ENCODE measurements at regions not wholly inside any gene's neighbourhood (a gene's known extent, or its start where the extent isn't known, plus 50 kb on each side); places are given as distances from the start of the nearest gene placed in this dataset.

DNA sequence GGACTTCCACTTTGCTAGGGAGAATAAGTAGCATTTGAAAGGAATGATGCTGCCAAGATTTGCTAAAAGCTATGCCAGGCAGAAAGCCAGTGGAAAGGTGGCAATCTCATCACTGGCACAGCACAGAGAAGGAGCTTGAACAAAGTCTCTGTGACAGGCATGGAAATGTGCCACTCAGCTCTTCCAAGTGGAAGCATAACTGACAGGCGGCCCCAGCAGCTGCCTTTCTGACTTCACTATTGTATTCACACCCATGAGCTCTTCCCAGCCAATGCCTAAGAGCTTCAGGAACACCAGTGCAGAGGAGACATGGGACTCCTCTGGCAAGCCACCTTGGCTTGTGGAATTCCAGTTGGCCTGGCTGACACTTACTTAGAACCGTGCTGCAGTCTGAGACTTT lies 134.6 kb upstream of the REG3G start:
- H3K4me1 ChIP-seq (ENCODE audit: control insufficient read depth in 2 of 3, insufficient read depth in 2 of 3, low read depth in 1 of 3, low read length in 3 of 3): no peaks in the 10 kb centered on the region
- no peaks in the 10 kb centered on the region for H3K9me3 ChIP-seq (ENCODE audit: control insufficient read depth in 2 of 3, insufficient read depth in 1 of 3, low read length in 3 of 3)
- no peak for DNase-seq
- H3K9ac ChIP-seq (ENCODE audit: low read length in 3 of 3): no peak overlapping the region
- no peak for FAIRE-seq
- no peaks in the 10 kb centered on the region for H3K36me3 ChIP-seq (ENCODE audit: control insufficient read depth in 2 of 3, insufficient read depth in 3 of 3, low read length in 3 of 3)
- H3K4me3 ChIP-seq (ENCODE audit: low read length in 3 of 3): no peak overlapping the region
- TF ChIP-seq, protein P1, sequence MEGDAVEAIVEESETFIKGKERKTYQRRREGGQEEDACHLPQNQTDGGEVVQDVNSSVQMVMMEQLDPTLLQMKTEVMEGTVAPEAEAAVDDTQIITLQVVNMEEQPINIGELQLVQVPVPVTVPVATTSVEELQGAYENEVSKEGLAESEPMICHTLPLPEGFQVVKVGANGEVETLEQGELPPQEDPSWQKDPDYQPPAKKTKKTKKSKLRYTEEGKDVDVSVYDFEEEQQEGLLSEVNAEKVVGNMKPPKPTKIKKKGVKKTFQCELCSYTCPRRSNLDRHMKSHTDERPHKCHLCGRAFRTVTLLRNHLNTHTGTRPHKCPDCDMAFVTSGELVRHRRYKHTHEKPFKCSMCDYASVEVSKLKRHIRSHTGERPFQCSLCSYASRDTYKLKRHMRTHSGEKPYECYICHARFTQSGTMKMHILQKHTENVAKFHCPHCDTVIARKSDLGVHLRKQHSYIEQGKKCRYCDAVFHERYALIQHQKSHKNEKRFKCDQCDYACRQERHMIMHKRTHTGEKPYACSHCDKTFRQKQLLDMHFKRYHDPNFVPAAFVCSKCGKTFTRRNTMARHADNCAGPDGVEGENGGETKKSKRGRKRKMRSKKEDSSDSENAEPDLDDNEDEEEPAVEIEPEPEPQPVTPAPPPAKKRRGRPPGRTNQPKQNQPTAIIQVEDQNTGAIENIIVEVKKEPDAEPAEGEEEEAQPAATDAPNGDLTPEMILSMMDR (IDR thresholded peaks at IDR 0.05; ENCODE audit: borderline replicate concordance, extremely low read depth, insufficient read depth): no peak
- no peak overlapping the region for H3K27ac ChIP-seq (ENCODE audit: low read depth in 2 of 2, low read length in 2 of 2)
- H3K27me3 ChIP-seq (ENCODE audit: control insufficient read depth, insufficient read depth, low read length): no peaks in the 10 kb centered on the region
- intact Hi-C loops (cut with DNase I): no loop called here

DNA sequence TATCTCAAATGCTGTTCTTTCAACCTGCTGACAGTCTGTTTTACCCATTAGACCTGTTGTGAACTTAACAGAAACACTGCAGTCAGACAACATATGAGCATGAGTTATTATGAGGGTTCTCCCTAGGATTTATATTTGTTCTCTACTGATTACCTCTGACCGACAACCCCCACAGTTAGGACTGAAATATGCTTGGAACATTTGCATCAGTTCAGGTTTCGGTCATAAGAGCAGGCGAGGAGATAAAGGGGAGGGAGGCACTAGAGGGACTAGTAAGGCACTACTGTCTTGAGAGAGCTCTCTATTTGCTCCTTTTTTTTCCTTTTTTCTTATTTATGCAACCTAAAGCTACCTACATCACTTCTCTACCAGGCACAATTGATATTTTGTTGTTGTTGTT lies 133.2 kb upstream of the REG3G start:
- FAIRE-seq: no peak
- TF ChIP-seq, protein P1 (IDR thresholded peaks at IDR 0.05; ENCODE audit: borderline replicate concordance, extremely low read depth, insufficient read depth): no peak
- H3K4me3 ChIP-seq (ENCODE audit: low read length in 3 of 3): no peak overlapping the region
- H3K9ac ChIP-seq (ENCODE audit: low read length in 3 of 3): no peak overlapping the region
- H3K27me3 ChIP-seq (ENCODE audit: control insufficient read depth, insufficient read depth, low read length): no peaks in the 10 kb centered on the region
- DNase-seq: no peak
- H3K9me3 ChIP-seq (ENCODE audit: control insufficient read depth in 2 of 3, insufficient read depth in 1 of 3, low read length in 3 of 3): no peaks in the 10 kb centered on the region
- no peak overlapping the region for H3K27ac ChIP-seq (ENCODE audit: low read depth in 2 of 2, low read length in 2 of 2)
- intact Hi-C loops (cut with DNase I): no loop called here
- H3K4me1 ChIP-seq (ENCODE audit: control insufficient read depth in 2 of 3, insufficient read depth in 2 of 3, low read depth in 1 of 3, low read length in 3 of 3): no peaks in the 10 kb centered on the region
- no peaks in the 10 kb centered on the region for H3K36me3 ChIP-seq (ENCODE audit: control insufficient read depth in 2 of 3, insufficient read depth in 3 of 3, low read length in 3 of 3)

GRCh38 chr2:78895022-78895421 lies 130.5 kb upstream of the REG3G start:
- Histone ChIP-seq H3K4me1 (ENCODE audit: control insufficient read depth in 2 of 3, insufficient read depth in 2 of 3, low read depth in 1 of 3, low read length in 3 of 3) (no peaks in the 10 kb centered on the region), H3K9me3 (ENCODE audit: control insufficient read depth in 2 of 3, insufficient read depth in 1 of 3, low read length in 3 of 3) (no peaks in the 10 kb centered on the region), H3K27me3 (ENCODE audit: control insufficient read depth, insufficient read depth, low read length) (no peaks in the 10 kb centered on the region), H3K36me3 (ENCODE audit: control insufficient read depth in 2 of 3, insufficient read depth in 3 of 3, low read length in 3 of 3) (no peaks in the 10 kb centered on the region), H3K9ac (ENCODE audit: low read length in 3 of 3) (no peak overlapping the region), H3K27ac (ENCODE audit: low read depth in 2 of 2, low read length in 2 of 2) (no peak overlapping the region), H3K4me3 (ENCODE audit: low read length in 3 of 3) (no peak overlapping the region)
- intact Hi-C loops (cut with DNase I): no loop called here
- DNase-seq (no peak), FAIRE-seq (no peak)
- TF ChIP-seq, protein P1 (IDR thresholded peaks at IDR 0.05; ENCODE audit: borderline replicate concordance, extremely low read depth, insufficient read depth): no peak

DNA sequence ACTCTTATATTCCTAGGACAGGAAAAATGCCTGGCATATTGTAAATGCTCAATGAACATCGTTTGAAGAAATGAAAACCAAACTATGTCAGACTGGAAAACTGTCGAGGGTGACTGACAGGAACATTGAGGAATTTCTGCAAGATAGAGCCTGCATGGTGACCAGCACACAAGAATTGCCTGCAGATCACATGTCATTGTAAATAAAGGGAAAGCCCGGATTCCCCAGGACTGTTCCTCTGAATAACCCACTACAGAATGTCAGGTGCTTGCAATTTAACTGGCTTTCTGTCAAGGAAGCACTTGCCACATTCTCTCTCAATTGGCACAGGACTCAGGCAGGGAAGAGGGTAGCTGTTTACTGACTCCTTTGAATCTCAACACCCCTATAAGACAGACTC lies 129.0 kb upstream of the REG3G start:
- Histone ChIP-seq H3K4me3 (ENCODE audit: low read length in 3 of 3) (no peak overlapping the region), H3K36me3 (ENCODE audit: control insufficient read depth in 2 of 3, insufficient read depth in 3 of 3, low read length in 3 of 3) (no peaks in the 10 kb centered on the region), H3K4me1 (ENCODE audit: control insufficient read depth in 2 of 3, insufficient read depth in 2 of 3, low read depth in 1 of 3, low read length in 3 of 3) (no peaks in the 10 kb centered on the region), H3K9me3 (ENCODE audit: control insufficient read depth in 2 of 3, insufficient read depth in 1 of 3, low read length in 3 of 3) (no peaks in the 10 kb centered on the region), H3K27ac (ENCODE audit: low read depth in 2 of 2, low read length in 2 of 2) (no peak overlapping the region), H3K27me3 (ENCODE audit: control insufficient read depth, insufficient read depth, low read length) (no peaks in the 10 kb centered on the region), H3K9ac (ENCODE audit: low read length in 3 of 3) (no peak overlapping the region)
- TF ChIP-seq, protein P1 (IDR thresholded peaks at IDR 0.05; ENCODE audit: borderline replicate concordance, extremely low read depth, insufficient read depth): no peak
- intact Hi-C loops (cut with DNase I): no loop called here
- FAIRE-seq: no peak
- no peak for DNase-seq

Measured in kidney (tissue), 13 donors.